ENCODE measurements at regions not wholly inside any gene's neighbourhood (a gene's known extent, or its start where the extent isn't known, plus 50 kb on each side); places are given as distances from the start of the nearest gene placed in this dataset.

DNA sequence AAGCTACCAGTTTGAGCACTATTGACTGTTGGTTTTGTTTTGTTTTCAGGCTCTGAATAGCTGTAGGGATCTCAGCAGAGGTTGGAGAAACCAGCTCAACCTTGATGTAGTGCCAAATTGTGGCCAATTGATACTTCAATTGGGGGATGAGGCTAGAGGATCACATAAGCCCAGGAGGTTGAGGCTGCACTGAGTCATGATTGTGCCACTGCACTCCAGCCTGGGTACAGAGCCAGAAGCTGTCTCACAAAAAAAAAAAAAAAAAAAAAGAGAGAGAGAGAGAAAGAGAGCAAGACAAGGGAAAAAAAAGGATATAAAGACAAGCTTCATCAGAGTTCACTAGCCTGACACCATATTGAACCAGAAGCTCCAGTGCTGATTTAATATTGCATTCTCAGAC lies 702.1 kb downstream of the FRK start:
- intact Hi-C loops (cut with micrococcal nuclease; ENCODE audit: unreplicated experiment): no loop called here
- no peak for TF ChIP-seq FOS (IDR thresholded peaks at IDR 0.05; ENCODE audit: borderline replicate concordance, extremely low read depth, insufficient read length)
- no peak for TF ChIP-seq SMARCA5 (IDR thresholded peaks at IDR 0.05)
- TF ChIP-seq IKZF1 (conservative IDR thresholded peaks at IDR 0.05): no peak
- no peak for TF ChIP-seq ZNF207 (IDR thresholded peaks at IDR 0.05; ENCODE audit: borderline replicate concordance)
- TF ChIP-seq, protein P1, sequence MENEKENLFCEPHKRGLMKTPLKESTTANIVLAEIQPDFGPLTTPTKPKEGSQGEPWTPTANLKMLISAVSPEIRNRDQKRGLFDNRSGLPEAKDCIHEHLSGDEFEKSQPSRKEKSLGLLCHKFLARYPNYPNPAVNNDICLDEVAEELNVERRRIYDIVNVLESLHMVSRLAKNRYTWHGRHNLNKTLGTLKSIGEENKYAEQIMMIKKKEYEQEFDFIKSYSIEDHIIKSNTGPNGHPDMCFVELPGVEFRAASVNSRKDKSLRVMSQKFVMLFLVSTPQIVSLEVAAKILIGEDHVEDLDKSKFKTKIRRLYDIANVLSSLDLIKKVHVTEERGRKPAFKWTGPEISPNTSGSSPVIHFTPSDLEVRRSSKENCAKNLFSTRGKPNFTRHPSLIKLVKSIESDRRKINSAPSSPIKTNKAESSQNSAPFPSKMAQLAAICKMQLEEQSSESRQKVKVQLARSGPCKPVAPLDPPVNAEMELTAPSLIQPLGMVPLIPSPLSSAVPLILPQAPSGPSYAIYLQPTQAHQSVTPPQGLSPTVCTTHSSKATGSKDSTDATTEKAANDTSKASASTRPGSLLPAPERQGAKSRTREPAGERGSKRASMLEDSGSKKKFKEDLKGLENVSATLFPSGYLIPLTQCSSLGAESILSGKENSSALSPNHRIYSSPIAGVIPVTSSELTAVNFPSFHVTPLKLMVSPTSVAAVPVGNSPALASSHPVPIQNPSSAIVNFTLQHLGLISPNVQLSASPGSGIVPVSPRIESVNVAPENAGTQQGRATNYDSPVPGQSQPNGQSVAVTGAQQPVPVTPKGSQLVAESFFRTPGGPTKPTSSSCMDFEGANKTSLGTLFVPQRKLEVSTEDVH (IDR thresholded peaks at IDR 0.05; ENCODE audit: low read depth, partially characterized antibody): no peak
- no peak for TF ChIP-seq BACH1 (IDR thresholded peaks at IDR 0.05; ENCODE audit: borderline replicate concordance)
- no peak for TF ChIP-seq POU2F2 (IDR thresholded peaks at IDR 0.05; ENCODE audit: borderline replicate concordance, low read depth, low read length)
- TF ChIP-seq ASH2L (IDR thresholded peaks at IDR 0.05; ENCODE audit: borderline replicate concordance, low read depth): no peak
- TF ChIP-seq JUND (IDR thresholded peaks at IDR 0.05; ENCODE audit: low read depth, low read length): no peak
- TF ChIP-seq, protein P2, sequence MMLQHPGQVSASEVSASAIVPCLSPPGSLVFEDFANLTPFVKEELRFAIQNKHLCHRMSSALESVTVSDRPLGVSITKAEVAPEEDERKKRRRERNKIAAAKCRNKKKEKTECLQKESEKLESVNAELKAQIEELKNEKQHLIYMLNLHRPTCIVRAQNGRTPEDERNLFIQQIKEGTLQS (IDR thresholded peaks at IDR 0.05; ENCODE audit: borderline replicate concordance, extremely low read depth, low read depth, low read length): no peak
- no peak for TF ChIP-seq STAT3 (IDR thresholded peaks at IDR 0.05; ENCODE audit: low read depth, low read length)
- TF ChIP-seq SUZ12 (IDR thresholded peaks at IDR 0.05; ENCODE audit: unreplicated experiment): no peak
- Histone ChIP-seq H3K4me3 (no peak overlapping the region), H3K36me3 (ENCODE audit: control insufficient read depth in 2 of 2, insufficient read depth in 2 of 2, low read length in 1 of 2) (no peaks in the 10 kb centered on the region), H3K9me3 (replicated peaks; ENCODE audit: control insufficient read depth, insufficient read depth, low read length) (no peaks in the 10 kb centered on the region), H3K27me3 (replicated peaks in 1 of 2; ENCODE audit: control insufficient read depth in 2 of 2, insufficient read depth in 2 of 2, low read length in 1 of 2) (no peaks in the 10 kb centered on the region), H2AFZ (ENCODE audit: control insufficient read depth, low read depth, low read length) (no peak overlapping the region), H3K4me1 (ENCODE audit: control insufficient read depth, insufficient read depth, low read length) (no peaks in the 10 kb centered on the region), H3K4me2 (ENCODE audit: control insufficient read depth, insufficient read depth) (no peak overlapping the region), H3K9ac (ENCODE audit: control insufficient read depth, insufficient read depth, low read length) (no peak overlapping the region), H3K27ac (ENCODE audit: control insufficient read depth, insufficient read depth) (no peak overlapping the region), H3K79me2 (ENCODE audit: control insufficient read depth, insufficient read depth, low read length) (no peaks in the 10 kb centered on the region), H4K20me1 (ENCODE audit: control insufficient read depth, insufficient read depth) (no peaks in the 10 kb centered on the region)
- POLR2A ChIA-PET: interaction anchor here (0.6 kb wide), 1 partner anchor 458 kb away, joined by 6 read pairs; no protein-coding TSS in a partner anchor
- SMC1A ChIA-PET (ENCODE audit: uncharacterized antibody, unreplicated experiment): interaction anchor here (0.6 kb wide), 1 partner anchor 571 kb away, joined by 4 read pairs; no protein-coding TSS in a partner anchor
- CTCF ChIA-PET: interaction anchor here (0.6 to 0.9 kb wide), 2 partner anchors 17 to 158 kb away, joined by 3 to 4 read pairs; no protein-coding TSS in a partner anchor
- no TSS peak for BruUV-seq (replicated peaks)
- RAD21 ChIA-PET (ENCODE audit: unreplicated experiment): interaction anchor here (0.7 kb wide), 1 partner anchor 537 kb away, joined by 3 read pairs; no protein-coding TSS in a partner anchor
- no peak for FAIRE-seq
- no peak for ATAC-seq
- in situ Hi-C loops (cut with MboI): no loop called here
- no peak for DNase-seq (ENCODE audit: low read depth, low spot score)
